ENCODE measurements at regions not wholly inside any gene's neighbourhood (a gene's known extent, or its start where the extent isn't known, plus 50 kb on each side); places are given as distances from the start of the nearest gene placed in this dataset.
A peak's percentile ranks its signal among the peaks of the same experiment; 100 is the strongest.

DNA sequence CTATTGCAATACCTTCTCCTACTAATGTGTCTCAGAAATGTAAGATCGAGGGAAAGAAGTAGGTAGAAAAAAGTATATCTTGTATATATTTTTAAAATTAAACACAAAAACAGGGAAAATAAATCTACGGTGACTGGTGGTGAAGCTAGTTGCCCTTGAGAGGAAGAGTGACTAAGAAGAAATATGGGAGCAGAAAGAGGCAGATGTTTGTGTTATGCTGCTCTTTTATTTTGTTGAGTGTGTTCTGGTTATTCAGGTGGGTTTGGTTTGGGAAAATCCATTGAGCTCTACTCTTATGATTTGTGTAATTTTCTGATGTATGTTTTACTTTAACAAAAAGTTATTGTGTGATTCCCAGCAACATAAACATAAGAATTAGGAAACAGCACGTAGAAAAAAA, 444.9 kb upstream of the B3GALT2 start:
- intact Hi-C loops (cut with micrococcal nuclease): loop anchor here (5.0 kb wide), 1 partner anchor 224 kb away; no protein-coding TSS in a partner anchor
- FAIRE-seq (peak; percentile 31), DNase-seq (ENCODE audit: low read depth, low spot score) (peak; percentile 57)
- no TSS peak for BruUV-seq (replicated peaks)
- Histone ChIP-seq H3K79me2 (ENCODE audit: control insufficient read depth, insufficient read depth, low read length) (no peaks in the 10 kb centered on the region), H3K27ac (ENCODE audit: insufficient read depth, low read depth, low read length) (no peak overlapping the region), H3K9me1 (replicated peaks; ENCODE audit: control insufficient read depth, extremely low read depth, insufficient read depth, low read length) (no peaks in the 10 kb centered on the region), H3K4me2 (ENCODE audit: insufficient read depth, low read length) (peak overlapping the region; percentile 36), H2AFZ (ENCODE audit: low read depth, low read length) (peak overlapping the region; percentile 48), H3K36me3 (ENCODE audit: control insufficient read depth in 2 of 2, extremely low read depth in 1 of 2, insufficient read depth in 2 of 2, low read length in 2 of 2) (no peaks in the 10 kb centered on the region), H3K9ac (replicated peaks; ENCODE audit: extremely low read depth, insufficient read depth, low read length) (peak overlapping the region; percentile 6), H3K4me3 (replicated peaks in 1 of 3; ENCODE audit: insufficient read depth in 1 of 3, low read depth in 1 of 3, low read length in 3 of 3) (no peak overlapping the region), H3K4me1 (ENCODE audit: control insufficient read depth, extremely low read depth, insufficient read depth, low read length) (peaks cover 27% of the 10 kb centered on the region), H3K27me3 (ENCODE audit: control insufficient read depth in 2 of 2, insufficient read depth in 2 of 2, low read length in 2 of 2) (no peaks in the 10 kb centered on the region), H3K9me3 (replicated peaks; ENCODE audit: control insufficient read depth, insufficient read depth, low read length) (no peaks in the 10 kb centered on the region), H4K20me1 (replicated peaks; ENCODE audit: control insufficient read depth, extremely low read depth, insufficient read depth, low read length) (no peaks in the 10 kb centered on the region)
- POLR2A ChIA-PET: no interaction called here
- no peak for TF ChIP-seq JUN (IDR thresholded peaks at IDR 0.05; ENCODE audit: borderline replicate concordance, insufficient read depth, insufficient read length, low read depth)
- no peak for TF ChIP-seq FOS (IDR thresholded peaks at IDR 0.05; ENCODE audit: borderline replicate concordance, insufficient read depth, low read length)
- no peak for TF ChIP-seq POLR2AphosphoS5 (IDR thresholded peaks at IDR 0.05; ENCODE audit: insufficient read depth, low read depth, low read length)
- no peak for TF ChIP-seq POLR2A (IDR thresholded peaks at IDR 0.05; ENCODE audit: low read depth, low read length)
- no peak for TF ChIP-seq EZH2 (IDR thresholded peaks at IDR 0.05; ENCODE audit: borderline replicate concordance, low read depth, low read length, severe bottlenecking)
- TF ChIP-seq, protein P1, sequence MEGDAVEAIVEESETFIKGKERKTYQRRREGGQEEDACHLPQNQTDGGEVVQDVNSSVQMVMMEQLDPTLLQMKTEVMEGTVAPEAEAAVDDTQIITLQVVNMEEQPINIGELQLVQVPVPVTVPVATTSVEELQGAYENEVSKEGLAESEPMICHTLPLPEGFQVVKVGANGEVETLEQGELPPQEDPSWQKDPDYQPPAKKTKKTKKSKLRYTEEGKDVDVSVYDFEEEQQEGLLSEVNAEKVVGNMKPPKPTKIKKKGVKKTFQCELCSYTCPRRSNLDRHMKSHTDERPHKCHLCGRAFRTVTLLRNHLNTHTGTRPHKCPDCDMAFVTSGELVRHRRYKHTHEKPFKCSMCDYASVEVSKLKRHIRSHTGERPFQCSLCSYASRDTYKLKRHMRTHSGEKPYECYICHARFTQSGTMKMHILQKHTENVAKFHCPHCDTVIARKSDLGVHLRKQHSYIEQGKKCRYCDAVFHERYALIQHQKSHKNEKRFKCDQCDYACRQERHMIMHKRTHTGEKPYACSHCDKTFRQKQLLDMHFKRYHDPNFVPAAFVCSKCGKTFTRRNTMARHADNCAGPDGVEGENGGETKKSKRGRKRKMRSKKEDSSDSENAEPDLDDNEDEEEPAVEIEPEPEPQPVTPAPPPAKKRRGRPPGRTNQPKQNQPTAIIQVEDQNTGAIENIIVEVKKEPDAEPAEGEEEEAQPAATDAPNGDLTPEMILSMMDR (IDR thresholded peaks at IDR 0.05; ENCODE audit: extremely low read depth in 1 of 2, insufficient read depth in 1 of 2, low read depth in 1 of 2, low read length in 2 of 2): no peak
- no peak for TF ChIP-seq MYC (IDR thresholded peaks at IDR 0.05; ENCODE audit: low read depth, low read length)
- TF ChIP-seq GATA2 (IDR thresholded peaks at IDR 0.05; ENCODE audit: insufficient read depth, insufficient read length, low read depth, low read length): no peak
- TF ChIP-seq, protein P2, sequence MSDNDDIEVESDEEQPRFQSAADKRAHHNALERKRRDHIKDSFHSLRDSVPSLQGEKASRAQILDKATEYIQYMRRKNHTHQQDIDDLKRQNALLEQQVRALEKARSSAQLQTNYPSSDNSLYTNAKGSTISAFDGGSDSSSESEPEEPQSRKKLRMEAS (IDR thresholded peaks at IDR 0.05; ENCODE audit: insufficient read depth, insufficient read length): no peak
- CTCF ChIA-PET: interaction anchor here (1.6 kb wide), 1 partner anchor 14 kb away, joined by 3 read pairs; no protein-coding TSS in a partner anchor
- dilution Hi-C loops (cut with MboI; ENCODE audit: extremely low pct_ligation_motif_present, low sequenced_read_pairs): no loop called here
